ENCODE measurements at regions not wholly inside any gene's neighbourhood (a gene's known extent, or its start where the extent isn't known, plus 50 kb on each side); places are given as distances from the start of the nearest gene placed in this dataset.

DNA sequence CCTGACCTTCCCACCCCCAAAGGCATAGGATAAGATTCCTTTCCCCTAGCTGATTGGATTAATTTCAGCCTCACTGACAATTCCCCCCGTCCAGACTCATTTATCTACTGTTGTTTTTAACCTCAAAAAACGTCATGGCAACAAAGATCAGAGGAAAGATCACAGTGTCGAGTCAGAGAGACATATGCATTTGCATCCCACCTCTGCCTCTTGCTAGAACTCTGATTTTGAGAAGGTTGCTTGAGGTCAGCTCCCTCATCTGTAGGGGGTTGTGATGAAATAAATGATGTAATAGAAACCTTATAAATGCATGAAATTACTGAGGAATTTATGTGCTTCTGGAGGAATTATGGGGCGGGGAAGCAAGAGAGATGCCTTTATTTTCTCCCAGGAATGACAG is 53.3 kb upstream of the SYN3 start:
- ChIA-PET POLR2A (no interaction called here), CTCF (ENCODE audit: low intra/inter-chr PET ratio, low total read pairs) (no interaction called here)
- intact Hi-C loops (cut with micrococcal nuclease; ENCODE audit: unreplicated experiment): no loop called here
- Histone ChIP-seq H3K79me2 (ENCODE audit: insufficient read depth, low read length) (no peaks in the 10 kb centered on the region), H3K4me3 (replicated peaks in 1 of 3; ENCODE audit: insufficient read depth in 1 of 3, low read depth in 2 of 3, low read length in 3 of 3) (no peak overlapping the region), H3K9ac (ENCODE audit: insufficient read depth, low read depth, low read length) (no peak overlapping the region), H3K4me2 (ENCODE audit: low read depth, low read length) (no peak overlapping the region), H3K9me3 (ENCODE audit: low read length) (no peaks in the 10 kb centered on the region), H2AFZ (ENCODE audit: low read length) (no peak overlapping the region), H3K27ac (ENCODE audit: extremely low read length, insufficient read depth, low read length) (no peak overlapping the region), H4K20me1 (ENCODE audit: insufficient read depth, low read length) (no peaks in the 10 kb centered on the region), H3K4me1 (ENCODE audit: insufficient read depth, low read length) (no peaks in the 10 kb centered on the region), H3K27me3 (ENCODE audit: control insufficient read depth in 1 of 2, insufficient read depth in 2 of 2, low read length in 2 of 2) (peaks cover 0 to 17% of the 10 kb centered on the region in 2 experiments; a peak in 2 of 5 replicates), H3K36me3 (replicated peaks in 1 of 2; ENCODE audit: control insufficient read depth in 1 of 2, insufficient read depth in 2 of 2, low read length in 2 of 2) (no peaks in the 10 kb centered on the region)
- FAIRE-seq (no peak), DNase-seq (ENCODE audit: low spot score) (no peak), ATAC-seq (no peak)
- TF ChIP-seq ZNF703 (CRISPR knock-in tag; IDR thresholded peaks at IDR 0.05; ENCODE audit: borderline replicate concordance) (no peak), ZKSCAN1 (IDR thresholded peaks at IDR 0.05; ENCODE audit: low read length) (no peak), ATF7 (IDR thresholded peaks at IDR 0.05) (peak; percentile 9; the same call in 1 of the 2 replicates), ATF7 (CRISPR knock-in tag; IDR thresholded peaks at IDR 0.05) (no peak), ZSCAN30 (CRISPR knock-in tag; IDR thresholded peaks at IDR 0.05) (no peak), CC2D1A (CRISPR knock-in tag; IDR thresholded peaks at IDR 0.05) (no peak), SMARCC2 (IDR thresholded peaks at IDR 0.05) (no peak)
- TF ChIP-seq, protein P1, sequence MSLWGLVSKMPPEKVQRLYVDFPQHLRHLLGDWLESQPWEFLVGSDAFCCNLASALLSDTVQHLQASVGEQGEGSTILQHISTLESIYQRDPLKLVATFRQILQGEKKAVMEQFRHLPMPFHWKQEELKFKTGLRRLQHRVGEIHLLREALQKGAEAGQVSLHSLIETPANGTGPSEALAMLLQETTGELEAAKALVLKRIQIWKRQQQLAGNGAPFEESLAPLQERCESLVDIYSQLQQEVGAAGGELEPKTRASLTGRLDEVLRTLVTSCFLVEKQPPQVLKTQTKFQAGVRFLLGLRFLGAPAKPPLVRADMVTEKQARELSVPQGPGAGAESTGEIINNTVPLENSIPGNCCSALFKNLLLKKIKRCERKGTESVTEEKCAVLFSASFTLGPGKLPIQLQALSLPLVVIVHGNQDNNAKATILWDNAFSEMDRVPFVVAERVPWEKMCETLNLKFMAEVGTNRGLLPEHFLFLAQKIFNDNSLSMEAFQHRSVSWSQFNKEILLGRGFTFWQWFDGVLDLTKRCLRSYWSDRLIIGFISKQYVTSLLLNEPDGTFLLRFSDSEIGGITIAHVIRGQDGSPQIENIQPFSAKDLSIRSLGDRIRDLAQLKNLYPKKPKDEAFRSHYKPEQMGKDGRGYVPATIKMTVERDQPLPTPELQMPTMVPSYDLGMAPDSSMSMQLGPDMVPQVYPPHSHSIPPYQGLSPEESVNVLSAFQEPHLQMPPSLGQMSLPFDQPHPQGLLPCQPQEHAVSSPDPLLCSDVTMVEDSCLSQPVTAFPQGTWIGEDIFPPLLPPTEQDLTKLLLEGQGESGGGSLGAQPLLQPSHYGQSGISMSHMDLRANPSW (CRISPR knock-in tag; IDR thresholded peaks at IDR 0.05; ENCODE audit: borderline replicate concordance): no peak
- no TSS peak for BruUV-seq (replicated peaks)
- in situ Hi-C loops (cut with HindIII; ENCODE audit: extremely low pct_ligation_motif_present, low pct_unique_long_range_greater_than_20kb): no loop called here
- 1% methylated on average over 4 of the region's 4 CpGs for WGBS (ENCODE audit: low lambda C conversion rate)

Data from HepG2 (cell line).